Body of pancreas (tissue), 4 donors: ENCODE measurements at regions not wholly inside any gene's neighbourhood (a gene's known extent, or its start where the extent isn't known, plus 50 kb on each side); places are given as distances from the start of the nearest gene placed in this dataset.

Experiments
- ATAC-seq: fragments of 150-250 bp; one replicate; pipeline ENCODE4 v1.9.1; 2016
- DNase-seq, 4 donors: peaks; one replicate each; pipeline ENCODE4 v3.0.0-alpha.2; 2019
- H3K27ac ChIP-seq, 4 donors: fragments of 200-600 bp; sonication (generic); 1 replicate in 3 of 4; 2 replicates in 1 of 4; pipeline versions ENCODE4 v1.5.1 to v1.6.1; 2016 to 2019; ENCODE audit warnings: mild to moderate bottlenecking in 1 of 4, mixed read lengths in 1 of 4, moderate library complexity in 1 of 4
- H3K27me3 ChIP-seq, 2 donors: fragments of 200-600 bp; sonication (generic); one replicate each; pipeline ENCODE4 v1.6.0; 2016; ENCODE audit warnings: mild to moderate bottlenecking in 1 of 2
- H3K36me3 ChIP-seq, 2 donors: fragments of 200-600 bp; sonication (generic); replicated peaks in 1 of 2; 2 replicates each; pipeline ENCODE4 v1.5.1; 2016; ENCODE audit warnings: low read depth in 2 of 2; ENCODE audit not compliant: insufficient read depth in 1 of 2
- H3K4me1 ChIP-seq: fragments of 200-600 bp; sonication (generic); one replicate; pipeline ENCODE4 v1.6.0; 2016
- H3K4me3 ChIP-seq, 2 donors: fragments of 200-600 bp; sonication (generic); 1 replicate in 1 of 2; 2 replicates in 1 of 2; pipeline ENCODE4 v1.5.1; 2016 to 2019
- H3K9me3 ChIP-seq, 3 donors: fragments of 200-600 bp; sonication (generic); 1 replicate in 2 of 3; 2 replicates in 1 of 3; pipeline ENCODE4 v1.5.1; 2016
- POLR2A ChIP-seq, 3 donors: fragments of 450-650 bp; IDR thresholded peaks; one replicate each; pipeline ENCODE4 v1.6.1; 2016; ENCODE audit warnings: antibody characterized with exemption in 3 of 3, mild to moderate bottlenecking in 2 of 3
- WGBS, 2 donors: methylation state at CpG; one replicate each; pipeline ENCODE4 v1.1.5; 2017; 5-methylcytosine and 5-hydroxymethylcytosine counted together
- intact Hi-C: fragments of 100-400 bp; cut with DNase I; formaldehyde crosslinking; loops from one replicate; pipeline ENCODE4 v1.15.1; 2023
- TF ChIP-seq, protein P1 (sequence below), 7 experiments: fragments of 450-650 bp in 4 of 7; fragments of 200-600 bp in 3 of 7; sonication (generic) in 3 of 7; IDR thresholded peaks; one replicate each; pipeline ENCODE4 v1.5.1; 2016 to 2019; ENCODE audit warnings: antibody characterized with exemption in 7 of 7

DNA sequence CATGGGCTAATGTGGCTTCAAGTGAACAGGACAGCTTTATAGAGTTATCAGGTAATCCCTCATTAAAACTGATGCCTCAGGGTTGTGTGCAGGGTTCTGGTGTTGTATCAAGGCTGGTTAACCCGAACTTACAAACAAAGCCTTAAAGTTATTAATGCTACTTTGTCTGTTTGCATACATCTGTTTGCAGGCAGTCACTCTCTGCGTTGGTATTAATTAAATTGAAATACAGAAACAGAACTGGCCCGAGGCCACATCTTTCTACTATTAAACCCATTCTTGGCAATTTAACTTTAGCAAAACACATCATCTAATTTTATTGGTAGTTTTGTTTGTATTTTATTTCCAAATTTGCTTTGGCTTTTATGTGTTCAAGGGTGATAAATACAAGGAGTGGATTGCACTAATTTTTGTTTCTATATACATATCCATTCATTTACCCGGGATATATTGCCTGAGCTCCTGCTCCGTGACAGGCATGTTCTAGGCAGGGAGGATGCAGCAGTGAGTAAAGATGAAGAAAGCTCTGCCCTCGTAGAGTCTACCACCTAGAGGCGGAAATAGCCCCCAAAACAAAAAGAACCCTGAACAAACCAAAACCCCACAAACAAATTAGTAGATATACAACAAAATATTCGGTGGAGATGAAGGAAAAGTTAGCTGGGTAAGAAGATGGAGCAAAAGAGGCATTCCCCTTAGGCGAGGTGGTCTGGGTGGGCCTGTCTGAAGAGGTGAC lies 164.2 kb downstream of the MACROH2A1 start:
- no peaks in the 10 kb centered on the region for H3K9me3 ChIP-seq
- no peak overlapping the region for H3K27ac ChIP-seq
- no peaks in the 10 kb centered on the region for H3K4me1 ChIP-seq
- DNase-seq, result no peak
- no peaks in the 10 kb centered on the region for H3K36me3 ChIP-seq
- no peak for ATAC-seq
- 54 to 60% methylated on average over 9 of the region's 9 CpGs for WGBS, 2 donors
- intact Hi-C loops, result no loop called here
- TF ChIP-seq POLR2A (IDR thresholded peaks at IDR 0.05), result no peak
- TF ChIP-seq, protein P1, sequence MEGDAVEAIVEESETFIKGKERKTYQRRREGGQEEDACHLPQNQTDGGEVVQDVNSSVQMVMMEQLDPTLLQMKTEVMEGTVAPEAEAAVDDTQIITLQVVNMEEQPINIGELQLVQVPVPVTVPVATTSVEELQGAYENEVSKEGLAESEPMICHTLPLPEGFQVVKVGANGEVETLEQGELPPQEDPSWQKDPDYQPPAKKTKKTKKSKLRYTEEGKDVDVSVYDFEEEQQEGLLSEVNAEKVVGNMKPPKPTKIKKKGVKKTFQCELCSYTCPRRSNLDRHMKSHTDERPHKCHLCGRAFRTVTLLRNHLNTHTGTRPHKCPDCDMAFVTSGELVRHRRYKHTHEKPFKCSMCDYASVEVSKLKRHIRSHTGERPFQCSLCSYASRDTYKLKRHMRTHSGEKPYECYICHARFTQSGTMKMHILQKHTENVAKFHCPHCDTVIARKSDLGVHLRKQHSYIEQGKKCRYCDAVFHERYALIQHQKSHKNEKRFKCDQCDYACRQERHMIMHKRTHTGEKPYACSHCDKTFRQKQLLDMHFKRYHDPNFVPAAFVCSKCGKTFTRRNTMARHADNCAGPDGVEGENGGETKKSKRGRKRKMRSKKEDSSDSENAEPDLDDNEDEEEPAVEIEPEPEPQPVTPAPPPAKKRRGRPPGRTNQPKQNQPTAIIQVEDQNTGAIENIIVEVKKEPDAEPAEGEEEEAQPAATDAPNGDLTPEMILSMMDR (IDR thresholded peaks at IDR 0.05), result no peak
- no peaks in the 10 kb centered on the region for H3K27me3 ChIP-seq
- H3K4me3 ChIP-seq, result no peak overlapping the region

DNA sequence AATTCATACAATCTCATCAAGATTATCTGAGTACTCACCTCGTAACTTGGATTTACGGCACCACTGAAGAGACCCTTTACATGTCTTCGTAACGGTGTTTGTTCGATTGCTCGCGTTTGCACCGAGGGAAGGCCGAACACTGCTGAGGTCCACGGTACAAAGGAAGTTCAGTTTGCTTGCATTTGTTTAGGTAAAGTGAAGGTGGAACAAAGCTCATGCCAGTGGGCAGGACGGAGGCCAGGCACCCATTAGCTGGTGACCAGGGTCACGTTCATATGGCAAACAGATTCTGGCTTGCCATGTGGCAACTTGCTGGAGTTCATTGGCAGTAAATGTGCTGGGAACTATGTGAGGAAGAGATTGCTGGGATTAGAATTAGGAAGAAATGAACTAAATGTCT lies 164.8 kb downstream of the MACROH2A1 start:
- Histone ChIP-seq H3K4me3 (no peak overlapping the region), H3K36me3 (no peaks in the 10 kb centered on the region), H3K27me3 (no peaks in the 10 kb centered on the region), H3K9me3 (no peaks in the 10 kb centered on the region), H3K27ac (no peak overlapping the region), H3K4me1 (no peaks in the 10 kb centered on the region)
- intact Hi-C loops, result no loop called here
- TF ChIP-seq, protein P1 (IDR thresholded peaks at IDR 0.05), result no peak
- TF ChIP-seq POLR2A (IDR thresholded peaks at IDR 0.05), result no peak
- no peak for DNase-seq
- ATAC-seq, result no peak
- WGBS, 2 donors, result 83 to 85% methylated on average over 12 of the region's 12 CpGs

DNA sequence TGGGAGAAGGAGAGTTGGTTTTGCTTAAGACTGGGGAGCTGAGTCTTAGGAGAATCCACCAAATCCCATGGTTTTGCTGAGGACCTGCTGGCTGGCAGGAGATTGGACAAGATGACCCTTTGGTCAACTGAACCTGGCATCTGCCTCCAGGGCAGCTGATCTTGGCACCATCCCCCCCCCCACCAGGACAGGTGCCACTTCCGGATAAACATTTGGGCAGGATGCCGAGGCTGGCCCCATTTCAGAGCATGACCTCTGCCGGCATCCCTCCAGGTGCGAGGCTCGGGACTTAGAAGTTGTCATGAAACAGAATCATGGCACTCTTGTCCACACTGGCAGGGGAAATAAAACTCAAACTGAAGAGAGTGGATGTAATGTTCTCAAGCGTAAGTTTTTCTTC lies 165.6 kb downstream of the MACROH2A1 start:
- no peaks in the 10 kb centered on the region for H3K36me3 ChIP-seq
- no peak for ATAC-seq
- TF ChIP-seq POLR2A (IDR thresholded peaks at IDR 0.05), result no peak
- TF ChIP-seq, protein P1 (IDR thresholded peaks at IDR 0.05), result no peak
- no peaks in the 10 kb centered on the region for H3K4me1 ChIP-seq
- H3K9me3 ChIP-seq, result no peaks in the 10 kb centered on the region
- WGBS, 2 donors, result 65 to 78% methylated on average over 6 of the region's 6 CpGs
- intact Hi-C loops, result no loop called here
- H3K27me3 ChIP-seq, result no peaks in the 10 kb centered on the region
- no peak for DNase-seq
- no peak overlapping the region for H3K4me3 ChIP-seq
- no peak overlapping the region for H3K27ac ChIP-seq

DNA sequence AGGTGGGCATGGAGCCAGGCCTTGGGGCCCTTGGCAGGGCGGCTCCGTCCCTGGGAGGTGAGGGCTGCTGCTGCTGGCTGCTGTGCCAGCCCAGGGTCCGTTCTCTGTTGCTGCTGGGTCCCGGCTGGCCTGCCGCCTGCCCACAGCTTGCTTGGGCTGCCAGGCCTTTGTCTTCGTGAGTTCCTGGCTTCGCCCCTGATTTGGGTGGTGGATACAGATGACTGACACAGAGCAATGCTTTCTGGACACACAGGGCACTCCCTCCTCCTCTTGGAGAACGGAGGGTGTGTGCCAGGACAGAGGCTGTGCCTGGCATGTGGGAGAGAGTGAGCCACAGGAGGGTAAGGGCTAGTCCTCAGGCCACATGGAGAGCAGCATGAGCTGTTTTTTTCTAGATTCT lies 166.1 kb downstream of the MACROH2A1 start:
- TF ChIP-seq, protein P1 (IDR thresholded peaks at IDR 0.05), result no peak
- no peak for TF ChIP-seq POLR2A (IDR thresholded peaks at IDR 0.05)
- Histone ChIP-seq H3K27ac (no peak overlapping the region), H3K4me1 (no peaks in the 10 kb centered on the region), H3K36me3 (no peaks in the 10 kb centered on the region), H3K4me3 (no peak overlapping the region), H3K9me3 (no peaks in the 10 kb centered on the region), H3K27me3 (no peaks in the 10 kb centered on the region)
- intact Hi-C loops, result no loop called here
- ATAC-seq (no peak), DNase-seq (no peak)
- 51 to 57% methylated on average over 6 to 8 of the region's 8 CpGs for WGBS, 2 donors

DNA sequence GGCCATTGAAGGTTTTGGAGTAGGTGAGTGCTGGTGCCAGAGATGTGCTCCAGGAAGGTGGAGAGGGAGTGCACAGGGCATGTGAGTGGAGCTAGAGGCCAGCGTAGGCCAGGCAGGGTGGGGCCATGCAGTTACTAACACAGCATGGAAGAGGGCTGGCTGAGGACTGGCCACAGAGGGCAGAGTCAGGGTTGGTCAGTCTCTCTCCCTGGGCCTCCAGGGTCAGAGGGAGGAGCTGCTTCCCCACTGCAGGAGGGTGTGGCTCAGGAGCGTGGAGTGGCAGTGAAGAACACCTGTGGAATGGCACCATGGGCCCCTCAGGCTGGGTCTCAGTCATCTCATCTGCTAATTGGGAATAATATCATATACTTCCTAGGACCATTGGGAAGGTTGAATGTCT lies 167.7 kb downstream of the MACROH2A1 start:
- intact Hi-C loops, result no loop called here
- Histone ChIP-seq H3K36me3 (no peaks in the 10 kb centered on the region), H3K4me3 (no peak overlapping the region), H3K9me3 (no peaks in the 10 kb centered on the region), H3K27ac (no peak overlapping the region), H3K4me1 (no peaks in the 10 kb centered on the region), H3K27me3 (no peaks in the 10 kb centered on the region)
- ATAC-seq, result no peak
- DNase-seq, result no peak
- WGBS, 2 donors, result 90 to 100% methylated on average over 2 of the region's 2 CpGs
- no peak for TF ChIP-seq POLR2A (IDR thresholded peaks at IDR 0.05)
- TF ChIP-seq, protein P1 (IDR thresholded peaks at IDR 0.05), result no peak
